HCT116 (cell line): ENCODE measurements at regions not wholly inside any gene's neighbourhood (a gene's known extent, or its start where the extent isn't known, plus 50 kb on each side); places are given as distances from the start of the nearest gene placed in this dataset.

Source experiments
- ATAC-seq: fragments of 200-7000 bp; cut with Tn5 transposase; 2 replicates; pipeline ENCODE4 v1.9.1; 2020; ENCODE audit warnings: mild to moderate bottlenecking, moderate library complexity
- BruUV-seq: library from RNA; stranded (reverse); fragments of 400-500 nt; replicated peaks from 2 replicates; lab custom pipeline; 2021; lab: Mats Ljungman, UMichigan
- CTCF ChIA-PET: fragments of 300-600 bp; sonication (Branson Sonifier 250); formaldehyde crosslinking; loops from one replicate; lab custom pipeline; 2021; ENCODE audit warnings: antibody characterized with exemption; lab: Charles Lee
- POLR2A ChIA-PET: fragments of 300-600, 350-600 bp; sonication (Branson Sonifier 250); formaldehyde crosslinking; loops from one replicate; lab custom pipeline; 2021; ENCODE audit warnings: antibody characterized with exemption; lab: Charles Lee
- RAD21 ChIA-PET, 2 experiments: fragments of 300-600 bp; sonication (Branson Sonifier 250); formaldehyde crosslinking; loops; one replicate each; lab custom pipeline; 2023; ENCODE audit warnings: low total read pairs in 2 of 2; ENCODE audit not compliant: uncharacterized antibody in 2 of 2, unreplicated experiment in 2 of 2, low non-redundant PET in 1 of 2; lab: Charles Lee
- DNase-seq: peaks from one replicate; pipeline ENCODE4 v3.0.0-alpha.2; 2010; ENCODE audit warnings: low read depth, low spot score
- H2AFZ ChIP-seq: fragments of 200-600 bp; shearing (Covaris generic), sonication (generic); 2 replicates; pipeline ENCODE4 v1.6.1; 2017; ENCODE audit warnings: low read depth, mixed run types, mixed read lengths, antibody characterized with exemption, low read length; ENCODE audit not compliant: poor library complexity, severe bottlenecking
- H3K27ac ChIP-seq: 2 replicates; pipeline ENCODE4 v1.5.1; 2012; ENCODE audit warnings: low read depth, low read length
- H3K27me3 ChIP-seq: fragments of 200-600 bp; sonication (generic); 2 replicates; pipeline ENCODE4 v1.6.1; 2016; ENCODE audit warnings: mixed run types, low read length, mixed read lengths; ENCODE audit not compliant: insufficient read depth
- H3K36me3 ChIP-seq, 2 experiments: fragments of 200-500 bp in 1 of 2; fragments of 200-600 bp in 1 of 2; sonication (Bioruptor generic) in 1 of 2; sonication (generic) in 1 of 2; 2 replicates each; pipeline versions ENCODE4 v1.5.1 to v1.6.1; 2014 to 2016; ENCODE audit warnings: low read length in 2 of 2, inconsistent platforms in 1 of 2, mixed read lengths in 1 of 2, mixed run types in 1 of 2; ENCODE audit not compliant: insufficient read depth in 2 of 2, control insufficient read depth in 1 of 2
- H3K4me1 ChIP-seq, 2 experiments: fragments of 200-600 bp in 1 of 2; sonication (generic) in 1 of 2; 2 replicates each; pipeline versions ENCODE4 v1.5.1 to v1.6.1; 2012 to 2017; ENCODE audit warnings: low read length in 2 of 2, inconsistent platforms in 1 of 2, mild to moderate bottlenecking in 1 of 2, mixed read lengths in 1 of 2, mixed run types in 1 of 2, moderate library complexity in 1 of 2; ENCODE audit not compliant: insufficient read depth in 2 of 2, control insufficient read depth in 1 of 2
- H3K4me2 ChIP-seq: fragments of 200-600 bp; sonication (generic); 2 replicates; pipeline ENCODE4 v1.6.1; 2017; ENCODE audit warnings: mixed run types, low read length, mixed read lengths
- H3K4me3 ChIP-seq, 2 experiments: fragments of 200-600 bp in 1 of 2; sonication (generic) in 1 of 2; replicated peaks in 1 of 2; 2 replicates each; pipeline ENCODE4 v1.5.1; 2011 to 2016; ENCODE audit warnings: low read length in 2 of 2, control low read depth in 1 of 2, low read depth in 1 of 2, mild to moderate bottlenecking in 1 of 2, mixed read lengths in 1 of 2, mixed run types in 1 of 2
- H3K79me2 ChIP-seq: fragments of 200-600 bp; sonication (generic); 2 replicates; pipeline ENCODE4 v1.6.1; 2017; ENCODE audit warnings: mild to moderate bottlenecking, mixed run types, low read length, moderate library complexity, mixed read lengths; ENCODE audit not compliant: insufficient read depth
- H3K9ac ChIP-seq: fragments of 200-600 bp; sonication (generic); 2 replicates; pipeline ENCODE4 v1.6.1; 2016; ENCODE audit warnings: low read length, mixed read lengths
- H3K9me2 ChIP-seq: fragments of 200-600 bp; sonication (generic), shearing (Covaris generic); 2 replicates; pipeline ENCODE4 v1.6.1; 2017; ENCODE audit warnings: mixed run types, mild to moderate bottlenecking, moderate library complexity; ENCODE audit not compliant: insufficient read depth
- H3K9me3 ChIP-seq, 2 experiments: fragments of 200-500 bp in 1 of 2; fragments of 200-600 bp in 1 of 2; sonication (Bioruptor generic) in 1 of 2; sonication (generic) in 1 of 2; 2 replicates each; pipeline ENCODE4 v1.6.1; 2014 to 2017; ENCODE audit warnings: low read length in 2 of 2, mixed read lengths in 2 of 2, inconsistent platforms in 1 of 2, low read depth in 1 of 2, mild to moderate bottlenecking in 1 of 2, mixed run types in 1 of 2, moderate library complexity in 1 of 2; ENCODE audit not compliant: control insufficient read depth in 1 of 2, insufficient read depth in 1 of 2
- H4K20me1 ChIP-seq: fragments of 200-600 bp; sonication (generic), shearing (Covaris generic); 2 replicates; pipeline ENCODE4 v1.6.1; 2017; ENCODE audit warnings: mixed run types, mild to moderate bottlenecking, moderate library complexity; ENCODE audit not compliant: insufficient read depth
- ATF3 ChIP-seq: IDR thresholded peaks from 2 replicates; pipeline ENCODE4 v1.6.1; 2012
- CEBPB ChIP-seq: IDR thresholded peaks from 2 replicates; pipeline ENCODE4 v1.6.1; 2012; ENCODE audit warnings: low read depth
- EZH2 ChIP-seq: fragments of 200-600 bp; sonication (generic); IDR thresholded peaks from 2 replicates; pipeline ENCODE4 v1.6.1; 2017; ENCODE audit warnings: antibody characterized with exemption, mixed run types
- FOSL1 ChIP-seq: IDR thresholded peaks from 2 replicates; pipeline ENCODE4 v1.6.1; 2012; ENCODE audit warnings: low read depth
- JUND ChIP-seq: IDR thresholded peaks from 2 replicates; pipeline ENCODE4 v1.6.1; 2012
- MAX ChIP-seq: IDR thresholded peaks from 2 replicates; pipeline ENCODE4 v1.6.1; 2012
- RAD21 ChIP-seq: IDR thresholded peaks from 2 replicates; pipeline ENCODE4 v1.6.1; 2012; ENCODE audit warnings: low read depth, mild to moderate bottlenecking
- SIN3A ChIP-seq: IDR thresholded peaks from 2 replicates; pipeline ENCODE4 v1.6.1; 2012; ENCODE audit warnings: low read depth
- SP1 ChIP-seq: IDR thresholded peaks from 2 replicates; pipeline ENCODE4 v1.6.1; 2012; ENCODE audit warnings: low read depth
- SRF ChIP-seq: IDR thresholded peaks from 2 replicates; pipeline ENCODE4 v1.6.1; 2012; ENCODE audit warnings: low read depth
- YY1 ChIP-seq: IDR thresholded peaks from 2 replicates; pipeline ENCODE4 v1.6.1; 2011; ENCODE audit warnings: low read length, low read depth, moderate library complexity, mild to moderate bottlenecking; ENCODE audit not compliant: insufficient replicate concordance; ENCODE audit errors: extremely low read depth
- ZFX ChIP-seq: fragments of 450-650 bp; IDR thresholded peaks from 2 replicates; pipeline ENCODE4 v1.6.1; 2017
- ZNF274 ChIP-seq: fragments of 200-500 bp; sonication (Bioruptor generic); IDR thresholded peaks from 2 replicates; pipeline ENCODE4 v1.6.1; 2014; ENCODE audit warnings: mild to moderate bottlenecking, low read depth, low read length, inconsistent platforms
- intact Hi-C: fragments of 100-400 bp; cut with micrococcal nuclease; formaldehyde crosslinking; loops from 2 replicates; pipeline ENCODE4 v1.10.0; 2022
- TF ChIP-seq, protein P1 (sequence below): IDR thresholded peaks from 2 replicates; pipeline ENCODE4 v1.6.1; 2012; ENCODE audit warnings: low read depth

DNA sequence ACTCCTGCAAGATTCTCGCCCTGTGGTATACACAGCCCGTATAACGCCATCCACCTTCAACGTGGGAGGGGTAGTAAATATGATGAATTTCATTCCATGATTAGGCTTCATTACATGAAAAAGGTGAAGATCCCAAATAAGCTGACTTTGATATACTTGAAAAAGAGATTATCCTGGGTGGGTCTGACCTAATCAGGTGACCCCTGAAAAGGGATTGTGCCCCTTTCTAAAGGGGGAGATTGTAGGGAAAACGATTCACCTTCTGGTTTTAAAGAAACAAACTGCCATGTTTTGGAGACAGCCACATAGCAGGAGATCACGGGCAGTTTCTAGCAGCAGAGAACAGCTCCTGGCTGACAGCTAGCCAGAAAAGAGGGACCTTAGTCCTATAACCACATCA is 155.1 kb upstream of the SMLR1 start:
- POLR2A ChIA-PET: no interaction called here
- RAD21 ChIA-PET: no interaction called here
- no peak overlapping the region for H3K4me2 ChIP-seq
- no TSS peak for BruUV-seq
- no peak overlapping the region for H3K9ac ChIP-seq
- CTCF ChIA-PET: no interaction called here
- no peaks in the 10 kb centered on the region for H3K9me3 ChIP-seq
- no peaks in the 10 kb centered on the region for H3K4me1 ChIP-seq
- ATAC-seq (no peak), DNase-seq (no peak)
- no peak overlapping the region for H3K27ac ChIP-seq
- H3K27me3 ChIP-seq: no peaks in the 10 kb centered on the region
- H3K36me3 ChIP-seq: no peaks in the 10 kb centered on the region
- H3K79me2 ChIP-seq: no peaks in the 10 kb centered on the region
- intact Hi-C loops: no loop called here
- TF ChIP-seq, protein P1, sequence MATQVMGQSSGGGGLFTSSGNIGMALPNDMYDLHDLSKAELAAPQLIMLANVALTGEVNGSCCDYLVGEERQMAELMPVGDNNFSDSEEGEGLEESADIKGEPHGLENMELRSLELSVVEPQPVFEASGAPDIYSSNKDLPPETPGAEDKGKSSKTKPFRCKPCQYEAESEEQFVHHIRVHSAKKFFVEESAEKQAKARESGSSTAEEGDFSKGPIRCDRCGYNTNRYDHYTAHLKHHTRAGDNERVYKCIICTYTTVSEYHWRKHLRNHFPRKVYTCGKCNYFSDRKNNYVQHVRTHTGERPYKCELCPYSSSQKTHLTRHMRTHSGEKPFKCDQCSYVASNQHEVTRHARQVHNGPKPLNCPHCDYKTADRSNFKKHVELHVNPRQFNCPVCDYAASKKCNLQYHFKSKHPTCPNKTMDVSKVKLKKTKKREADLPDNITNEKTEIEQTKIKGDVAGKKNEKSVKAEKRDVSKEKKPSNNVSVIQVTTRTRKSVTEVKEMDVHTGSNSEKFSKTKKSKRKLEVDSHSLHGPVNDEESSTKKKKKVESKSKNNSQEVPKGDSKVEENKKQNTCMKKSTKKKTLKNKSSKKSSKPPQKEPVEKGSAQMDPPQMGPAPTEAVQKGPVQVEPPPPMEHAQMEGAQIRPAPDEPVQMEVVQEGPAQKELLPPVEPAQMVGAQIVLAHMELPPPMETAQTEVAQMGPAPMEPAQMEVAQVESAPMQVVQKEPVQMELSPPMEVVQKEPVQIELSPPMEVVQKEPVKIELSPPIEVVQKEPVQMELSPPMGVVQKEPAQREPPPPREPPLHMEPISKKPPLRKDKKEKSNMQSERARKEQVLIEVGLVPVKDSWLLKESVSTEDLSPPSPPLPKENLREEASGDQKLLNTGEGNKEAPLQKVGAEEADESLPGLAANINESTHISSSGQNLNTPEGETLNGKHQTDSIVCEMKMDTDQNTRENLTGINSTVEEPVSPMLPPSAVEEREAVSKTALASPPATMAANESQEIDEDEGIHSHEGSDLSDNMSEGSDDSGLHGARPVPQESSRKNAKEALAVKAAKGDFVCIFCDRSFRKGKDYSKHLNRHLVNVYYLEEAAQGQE: no peak
- TF ChIP-seq FOSL1 (no peak), ZFX (no peak)
- H3K9me2 ChIP-seq: no peaks in the 10 kb centered on the region
- H4K20me1 ChIP-seq: no peaks in the 10 kb centered on the region
- H3K4me3 ChIP-seq: no peak overlapping the region
- H2AFZ ChIP-seq: no peak overlapping the region

- no TSS peak for BruUV-seq
- no peaks in the 10 kb centered on the region for H3K4me1 ChIP-seq
- intact Hi-C loops: loop anchor here (5.0 kb wide), 1 partner anchor 352 kb away; no protein-coding TSS in a partner anchor
- TF ChIP-seq SP1 (no peak), ZNF274 (no peak), YY1 (no peak), FOSL1 (no peak), SIN3A (no peak), CEBPB (no peak), EZH2 (no peak), ATF3 (no peak), SRF (no peak), RAD21 (no peak), MAX (no peak), JUND (no peak)
- TF ChIP-seq, protein P1: no peak
- RAD21 ChIA-PET: no interaction called here
- H3K27me3 ChIP-seq: no peaks in the 10 kb centered on the region
- H3K27ac ChIP-seq: no peak overlapping the region
- H3K9me2 ChIP-seq: no peaks in the 10 kb centered on the region
- H3K9me3 ChIP-seq: no peaks in the 10 kb centered on the region
- DNase-seq: no peak
- no peaks in the 10 kb centered on the region for H3K79me2 ChIP-seq
- H3K4me3 ChIP-seq: no peak overlapping the region
- ATAC-seq: no peak
- no peaks in the 10 kb centered on the region for H3K36me3 ChIP-seq
- POLR2A ChIA-PET: no interaction called here
- no peak overlapping the region for H3K9ac ChIP-seq
- no peaks in the 10 kb centered on the region for H4K20me1 ChIP-seq
- H3K4me2 ChIP-seq: no peak overlapping the region
- no peak overlapping the region for H2AFZ ChIP-seq
- CTCF ChIA-PET: no interaction called here
Observed at GRCh38 chr6:130674604-130675003, 152.6 kb upstream of the SMLR1 start.
